COLO829 (cell line): ENCODE measurements at regions not wholly inside any gene's neighbourhood (a gene's known extent, or its start where the extent isn't known, plus 50 kb on each side); places are given as distances from the start of the nearest gene placed in this dataset.

Source experiments
- DNase-seq: peaks from one replicate; pipeline ENCODE4 v3.0.0; 2012; ENCODE audit warnings: low spot score

DNA sequence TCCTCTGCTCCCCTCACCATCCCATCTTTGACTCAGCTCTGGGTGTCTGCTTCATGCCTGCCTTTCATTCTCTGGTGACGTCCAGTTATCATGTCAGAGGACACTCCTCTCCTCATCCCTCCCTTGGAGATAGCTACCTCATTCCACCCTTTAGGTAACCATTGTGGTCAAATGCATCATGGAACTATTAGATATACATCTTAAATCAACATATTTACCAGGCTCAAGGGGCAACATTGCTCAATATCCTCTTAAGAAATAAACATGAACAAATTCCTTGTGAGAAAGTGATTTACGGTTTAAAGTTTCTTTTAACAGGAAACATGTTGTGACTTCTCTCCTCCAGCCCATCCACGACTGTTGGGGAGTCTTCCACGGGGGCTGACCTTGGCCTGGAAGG is 511.6 kb upstream of the IGFBP3 start:
- no peak for DNase-seq

DNA sequence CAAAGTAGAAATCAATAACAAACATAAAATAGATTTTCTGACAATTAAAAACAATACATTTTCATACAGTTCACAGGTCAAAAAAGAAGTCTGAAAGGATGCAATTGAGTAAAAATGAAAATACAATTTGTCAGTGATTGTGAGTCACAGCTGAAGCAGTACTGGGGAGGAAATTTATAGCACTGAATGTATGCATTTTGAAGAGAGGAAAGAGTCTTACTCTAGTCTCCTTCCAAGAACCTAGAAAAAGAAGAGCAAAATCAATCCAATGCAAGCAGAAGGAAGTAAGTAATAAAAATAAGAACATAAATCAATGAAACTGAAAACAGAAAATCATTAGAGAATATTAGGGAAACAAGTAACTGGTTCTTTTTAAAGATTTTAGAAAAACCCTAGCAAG is 507.2 kb upstream of the IGFBP3 start:
- no peak for DNase-seq

DNA sequence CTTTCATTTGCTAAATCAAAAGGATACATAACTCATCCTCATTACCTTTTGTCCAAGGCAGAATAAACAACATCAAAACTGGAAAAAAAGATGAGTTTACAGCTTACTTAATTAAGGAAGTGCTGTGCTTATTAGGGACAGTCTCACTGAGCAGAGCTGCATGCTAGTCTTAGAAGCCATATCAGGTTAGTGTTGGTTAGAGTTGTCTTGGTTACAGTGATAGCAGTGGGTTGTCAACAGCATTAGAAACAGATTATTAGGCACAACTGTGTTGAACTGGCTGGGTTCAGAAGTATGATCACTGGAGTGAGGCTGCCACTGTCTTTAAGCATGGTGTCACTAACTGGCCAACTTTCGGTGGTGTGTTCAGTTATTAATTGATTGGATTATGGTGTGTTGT is 503.9 kb upstream of the IGFBP3 start:
- DNase-seq: no peak

DNA sequence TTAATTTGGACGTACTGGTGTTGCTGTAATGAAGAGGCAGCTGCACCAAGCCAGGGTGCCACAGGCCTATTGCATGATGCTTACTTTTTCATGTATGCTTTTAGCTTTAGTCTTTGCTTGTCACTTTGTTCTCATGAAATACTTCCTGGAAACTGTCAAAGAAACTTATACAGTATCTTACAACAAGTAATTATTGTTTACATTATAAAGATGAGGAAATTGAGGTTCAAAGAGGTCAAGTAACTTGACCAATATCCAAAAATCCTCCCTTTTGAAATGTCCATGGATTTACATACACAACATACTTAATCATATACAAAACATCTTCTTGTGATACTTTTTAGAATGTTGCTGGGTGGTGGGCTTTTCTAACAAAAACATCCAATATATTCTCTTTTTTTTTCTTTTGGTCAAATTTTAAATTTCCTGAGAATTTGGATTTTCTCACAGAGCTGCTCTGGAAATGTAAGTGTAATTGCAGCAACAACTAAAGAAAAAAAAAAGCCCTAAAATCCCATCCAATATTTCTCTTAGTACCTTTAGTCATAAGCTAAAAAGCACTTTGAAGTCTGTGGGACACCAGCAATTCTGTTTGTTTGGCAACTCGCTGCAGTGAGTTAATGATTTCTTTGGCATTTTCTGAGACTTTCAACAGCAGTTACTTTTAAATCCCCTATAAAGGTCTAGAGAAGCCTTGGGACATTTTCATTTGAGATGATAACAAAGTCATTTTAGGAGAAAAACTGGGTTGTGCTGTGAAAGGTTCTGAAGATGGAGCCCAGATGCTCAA is 500.6 kb upstream of the IGFBP3 start:
- DNase-seq: no peak

DNA sequence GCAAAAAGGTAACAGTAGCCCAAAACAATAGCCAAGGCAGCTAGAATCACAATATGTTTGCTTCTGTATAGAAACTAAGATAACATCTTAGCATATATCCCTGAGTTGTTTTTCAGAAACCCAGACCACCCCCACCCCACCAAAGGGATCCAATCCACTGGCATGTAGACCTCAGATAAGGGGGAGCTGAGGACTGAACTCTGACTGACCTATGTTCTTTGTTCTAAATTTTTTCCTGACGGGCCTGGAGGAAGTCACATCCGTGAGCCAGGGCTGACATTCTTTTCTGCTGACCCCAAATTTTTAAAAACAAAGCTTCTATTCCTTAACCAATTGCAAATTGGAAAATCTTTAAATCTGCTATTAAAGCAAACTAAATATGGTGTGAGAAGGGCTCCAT is 493.9 kb upstream of the IGFBP3 start:
- DNase-seq: no peak

DNA sequence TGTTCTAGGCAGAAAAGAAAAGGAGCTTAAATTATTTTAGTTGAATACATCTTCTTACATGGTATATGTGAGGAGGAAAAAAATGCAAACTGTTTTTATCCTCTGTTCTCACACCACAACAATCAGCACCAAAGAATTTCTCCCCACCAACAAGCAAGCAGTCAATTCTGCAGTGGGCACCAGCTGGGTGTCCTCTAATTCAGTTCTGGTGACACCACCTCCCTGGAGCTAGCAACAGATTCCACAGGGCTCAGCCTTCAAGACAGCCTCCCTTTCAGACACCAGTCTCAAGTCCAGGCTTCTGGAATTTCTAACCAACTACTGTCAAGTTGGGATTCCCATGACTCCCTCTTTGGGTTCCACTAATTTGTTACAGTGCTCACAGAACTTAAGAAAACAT is 490.2 kb upstream of the IGFBP3 start:
- no peak for DNase-seq

DNA sequence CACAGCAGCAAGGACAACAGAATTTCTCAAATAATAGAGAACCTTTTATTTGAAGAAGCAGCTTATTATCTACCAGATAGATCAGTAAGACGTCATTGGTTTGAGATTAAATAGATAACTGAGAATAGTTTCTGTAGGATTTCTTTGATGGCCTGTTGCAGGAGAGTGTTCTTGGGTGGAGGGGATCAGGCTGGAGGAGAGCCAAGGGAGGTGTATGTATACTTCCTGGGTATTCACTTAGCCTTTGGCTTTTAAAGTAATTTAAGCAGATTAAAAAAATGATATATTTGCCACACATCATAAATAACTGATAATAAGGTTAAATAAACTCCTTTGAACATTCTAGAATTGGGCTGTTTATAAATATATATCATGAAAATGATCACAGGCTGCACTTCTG is 486.1 kb upstream of the IGFBP3 start:
- no peak for DNase-seq

DNA sequence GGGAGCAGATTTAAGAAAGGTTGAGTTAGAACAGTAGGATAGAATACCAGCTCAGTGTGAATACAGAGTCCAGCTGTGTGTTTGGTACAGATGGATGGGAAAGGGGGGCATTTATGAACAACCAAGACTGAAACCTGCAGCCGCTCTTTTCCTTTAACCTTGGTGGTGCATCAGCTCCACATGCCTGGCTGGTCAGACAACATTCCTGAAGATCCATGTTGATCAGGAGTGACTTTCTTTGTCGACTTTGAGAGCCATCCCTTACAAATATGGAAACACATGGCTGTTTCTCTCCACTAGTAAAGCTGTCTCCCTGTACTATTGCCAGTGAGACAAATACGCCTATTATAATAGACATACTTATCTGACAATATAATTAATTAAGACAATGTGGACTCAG is 476.5 kb upstream of the IGFBP3 start:
- DNase-seq: no peak

DNA sequence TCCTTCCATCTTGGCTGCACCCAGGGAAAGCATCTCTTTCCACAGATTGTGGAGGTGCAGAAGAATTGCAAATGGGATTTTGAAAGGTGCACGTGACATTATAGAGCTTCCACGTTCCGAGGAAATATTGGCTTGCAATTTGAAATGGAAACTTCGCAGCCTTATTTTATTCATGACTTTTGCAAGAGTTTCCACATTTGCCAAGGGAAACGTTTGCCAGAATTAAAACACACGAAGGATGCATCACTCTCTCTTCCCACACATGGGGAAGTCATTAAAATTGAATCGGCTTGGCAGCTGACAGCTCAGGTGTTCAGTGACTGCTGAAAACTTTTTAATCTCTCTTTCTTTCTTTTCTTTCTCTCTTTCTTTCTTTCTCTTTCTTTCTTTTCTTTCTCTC is 475.4 kb upstream of the IGFBP3 start:
- DNase-seq: no peak

DNA sequence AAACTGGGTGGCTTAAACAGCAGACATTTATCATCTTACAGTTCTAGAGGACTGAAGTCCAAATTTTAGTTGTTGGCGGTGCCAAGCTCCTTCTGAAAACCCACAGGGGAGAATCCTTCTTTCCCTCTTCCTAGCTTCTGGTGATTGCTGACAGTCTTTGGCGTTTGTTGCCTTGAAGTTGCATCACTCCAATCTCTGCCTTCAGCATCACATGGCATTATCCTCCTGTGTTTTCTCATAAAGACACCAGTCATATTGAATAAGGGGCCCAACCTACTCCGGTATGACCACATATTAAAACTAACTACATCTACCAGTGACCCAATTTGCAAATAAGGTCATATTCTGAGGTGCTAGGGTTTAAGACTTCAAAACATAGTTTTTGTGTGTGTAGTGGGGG is 472.1 kb upstream of the IGFBP3 start:
- DNase-seq: no peak

DNA sequence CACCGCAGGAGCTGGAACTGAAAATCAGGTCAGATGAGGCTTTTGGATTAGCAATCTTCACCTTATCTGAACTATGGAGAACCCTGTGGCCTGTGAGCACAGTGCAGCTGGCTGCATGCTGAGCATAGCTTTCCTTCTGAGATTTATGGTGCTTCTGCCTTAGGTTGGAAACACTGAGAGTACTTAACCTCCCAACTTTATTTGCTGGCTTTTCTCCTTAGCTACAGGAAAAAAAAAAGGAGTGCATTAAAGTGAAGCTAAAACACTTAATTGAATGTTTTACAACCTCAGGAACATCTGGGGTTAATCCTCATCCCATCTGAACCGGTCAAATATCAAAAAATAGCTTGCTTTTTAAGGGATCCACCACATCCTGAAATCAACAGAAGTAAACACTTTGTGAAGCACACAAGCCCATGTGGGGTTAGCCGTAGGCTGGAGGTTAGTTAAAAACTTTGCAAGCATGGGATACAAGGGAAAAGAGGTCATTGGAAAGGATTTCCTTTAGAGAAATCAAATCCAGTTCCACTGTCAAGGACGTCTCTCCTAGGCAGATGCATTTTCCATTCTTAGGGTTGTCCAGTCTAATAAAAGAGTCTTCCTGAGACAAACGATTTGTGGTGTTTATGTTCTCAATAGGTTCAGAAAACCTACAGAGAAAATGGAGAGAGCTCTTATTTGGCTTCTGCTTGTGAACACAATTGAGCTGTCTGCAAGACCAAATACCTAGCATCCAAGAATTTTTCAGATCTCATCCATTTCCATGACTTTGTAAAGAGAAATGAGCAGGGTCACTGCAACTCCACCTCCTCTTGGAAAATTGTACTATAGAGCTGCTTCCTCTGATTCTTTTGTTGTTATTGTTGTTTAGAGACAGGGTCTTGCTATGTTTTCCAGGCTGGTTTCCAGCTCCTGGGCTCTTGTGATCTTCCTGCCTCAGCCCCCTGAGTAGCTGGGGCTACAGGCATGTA is 470.4 kb upstream of the IGFBP3 start:
- DNase-seq: no peak

DNA sequence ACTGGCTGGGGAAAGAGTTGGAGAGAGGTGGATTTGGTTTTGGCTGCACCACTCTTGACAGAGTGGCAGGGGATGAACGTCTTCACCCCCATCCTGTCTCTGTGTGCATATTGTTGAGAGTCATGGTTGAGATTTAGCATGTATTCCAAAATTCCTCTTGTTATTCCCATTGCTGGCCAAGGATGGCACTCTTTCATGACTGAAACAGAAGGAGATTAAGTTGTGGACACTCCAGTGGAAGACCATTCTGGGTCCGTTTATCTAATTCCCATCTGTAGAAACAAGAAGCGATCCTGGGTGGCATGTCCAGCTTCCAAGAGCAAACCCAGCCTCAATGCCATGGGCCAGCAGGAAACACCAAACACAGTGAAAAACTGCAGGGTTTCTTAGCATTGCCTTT is 469.0 kb upstream of the IGFBP3 start:
- no peak for DNase-seq

DNA sequence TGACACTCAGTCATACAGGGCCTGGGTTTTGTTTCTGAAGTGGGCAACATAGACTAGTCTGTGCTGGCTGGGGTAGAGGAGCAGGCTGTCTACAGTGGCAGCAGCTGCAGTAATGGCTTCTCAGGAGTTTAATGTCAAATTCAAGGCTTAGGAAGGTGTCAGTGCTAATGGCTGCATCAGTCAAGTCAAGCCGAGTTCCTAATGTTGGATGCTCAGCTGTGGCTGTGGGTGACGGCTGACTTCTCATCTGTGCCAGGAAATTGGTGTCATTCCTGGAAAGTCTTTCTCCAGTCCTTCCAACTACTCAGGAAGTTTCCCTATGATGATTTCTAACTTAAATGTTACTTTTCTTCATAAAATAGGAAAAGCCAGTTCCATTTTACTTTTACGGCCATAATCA is 468.1 kb upstream of the IGFBP3 start:
- no peak for DNase-seq

DNA sequence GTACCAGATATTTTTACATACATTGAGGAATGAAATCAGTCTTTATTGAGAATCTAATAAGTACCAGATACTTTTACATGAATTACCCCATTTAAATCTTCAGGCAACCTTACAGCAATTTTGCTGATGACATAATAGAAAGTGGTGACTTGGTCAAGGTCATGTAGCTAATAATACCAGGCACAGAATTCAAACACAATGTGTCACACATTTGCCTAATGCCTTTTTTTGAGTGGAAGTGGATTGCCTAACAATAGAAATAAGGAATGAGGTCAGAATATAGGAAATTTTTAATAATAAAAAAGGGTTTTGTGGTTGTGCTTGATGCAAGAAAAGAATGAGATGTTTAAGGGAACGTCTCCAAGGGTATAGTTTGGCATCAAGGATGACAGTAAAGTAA is 466.6 kb upstream of the IGFBP3 start:
- DNase-seq: no peak

DNA sequence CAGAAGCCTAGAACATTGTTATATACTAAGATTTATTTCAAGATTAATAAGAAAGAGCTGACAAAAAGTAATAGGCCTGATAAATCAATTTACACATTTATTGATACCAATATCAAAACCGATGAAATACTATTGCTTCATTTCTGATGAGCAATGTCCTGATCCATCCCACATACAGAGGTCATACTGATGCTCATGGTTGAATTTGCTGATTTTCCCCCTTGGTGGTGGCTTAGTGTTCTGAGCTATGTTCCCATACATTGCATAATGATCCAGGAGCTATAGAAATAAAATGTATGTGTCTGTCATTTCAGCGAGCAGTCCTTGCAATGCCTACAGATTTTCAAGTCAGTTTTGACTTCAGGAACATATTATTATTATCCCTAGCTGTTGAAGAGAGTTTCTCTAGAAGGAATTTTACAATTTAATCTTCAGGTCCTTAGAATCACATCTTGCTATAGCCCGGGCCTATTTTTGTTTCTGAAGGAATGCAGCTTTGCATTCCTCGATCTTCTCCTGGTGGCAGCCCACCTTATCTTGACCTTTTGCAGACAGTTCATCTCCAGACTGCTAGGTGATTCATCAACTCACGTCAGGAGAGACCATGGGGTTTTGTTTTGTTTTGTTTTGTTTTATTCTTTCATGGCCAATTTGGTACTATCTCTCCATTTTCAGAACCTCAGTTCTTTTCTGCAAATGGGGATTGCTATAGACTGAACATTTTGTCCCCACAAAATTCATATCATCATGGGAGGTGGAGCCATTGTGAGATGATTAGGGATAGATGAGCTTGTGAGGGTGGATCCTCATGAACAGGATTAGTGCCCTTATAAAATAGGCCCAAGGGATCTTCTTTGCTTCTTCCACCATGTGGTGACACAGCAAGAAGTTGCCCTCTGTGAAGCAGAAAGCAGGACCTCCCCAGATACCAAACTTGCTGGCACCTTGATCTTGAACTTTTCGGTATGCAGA is 465.6 kb upstream of the IGFBP3 start:
- no peak for DNase-seq

DNA sequence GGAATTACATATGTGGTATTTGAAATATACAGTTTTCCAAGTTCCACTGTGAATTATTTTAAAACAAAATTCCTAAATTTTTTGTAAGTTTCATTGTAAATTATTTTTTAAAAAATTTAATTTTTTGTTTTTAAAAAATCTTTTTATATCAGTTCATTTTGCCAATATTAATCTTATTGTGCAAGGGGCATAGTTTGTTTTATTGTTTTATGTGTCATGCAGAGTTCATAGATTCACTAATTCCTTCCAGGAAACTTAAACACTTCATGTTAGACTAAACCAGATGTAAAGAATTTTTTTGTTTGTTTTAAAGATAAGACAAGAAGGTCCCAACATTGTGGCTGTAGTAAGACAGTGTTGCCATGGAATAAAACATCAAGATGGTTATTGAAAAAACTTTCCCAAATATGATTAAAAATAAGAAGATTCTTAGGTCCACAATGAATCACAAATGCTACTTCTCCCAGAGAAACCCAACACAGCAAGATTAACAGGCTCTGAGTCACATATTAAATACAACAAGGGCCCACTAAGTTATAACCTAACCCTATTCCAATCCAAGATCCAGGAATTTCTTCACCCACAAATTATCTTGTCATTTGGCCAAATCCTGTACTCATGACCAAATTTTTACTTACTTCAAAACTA is 464.7 kb upstream of the IGFBP3 start:
- no peak for DNase-seq

DNA sequence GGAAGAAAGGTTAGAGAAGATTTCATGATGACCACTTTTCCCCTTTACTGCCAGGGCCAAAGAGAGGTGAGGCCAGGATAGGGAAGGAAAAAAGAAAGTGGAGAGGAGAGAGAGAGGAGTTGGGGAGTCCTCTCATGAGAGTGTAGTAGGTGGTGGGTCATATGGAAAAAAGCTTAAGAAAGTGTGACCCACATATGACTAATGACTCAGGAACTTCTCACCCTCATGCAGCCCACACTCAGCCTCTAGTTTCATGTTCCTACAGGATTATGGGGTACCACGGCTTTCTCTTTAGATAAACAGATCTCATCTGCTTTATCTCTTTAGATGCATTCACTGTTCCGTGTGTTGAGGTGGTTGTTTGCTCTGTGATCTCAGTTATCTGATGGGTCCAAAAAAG is 462.5 kb upstream of the IGFBP3 start:
- DNase-seq: no peak

DNA sequence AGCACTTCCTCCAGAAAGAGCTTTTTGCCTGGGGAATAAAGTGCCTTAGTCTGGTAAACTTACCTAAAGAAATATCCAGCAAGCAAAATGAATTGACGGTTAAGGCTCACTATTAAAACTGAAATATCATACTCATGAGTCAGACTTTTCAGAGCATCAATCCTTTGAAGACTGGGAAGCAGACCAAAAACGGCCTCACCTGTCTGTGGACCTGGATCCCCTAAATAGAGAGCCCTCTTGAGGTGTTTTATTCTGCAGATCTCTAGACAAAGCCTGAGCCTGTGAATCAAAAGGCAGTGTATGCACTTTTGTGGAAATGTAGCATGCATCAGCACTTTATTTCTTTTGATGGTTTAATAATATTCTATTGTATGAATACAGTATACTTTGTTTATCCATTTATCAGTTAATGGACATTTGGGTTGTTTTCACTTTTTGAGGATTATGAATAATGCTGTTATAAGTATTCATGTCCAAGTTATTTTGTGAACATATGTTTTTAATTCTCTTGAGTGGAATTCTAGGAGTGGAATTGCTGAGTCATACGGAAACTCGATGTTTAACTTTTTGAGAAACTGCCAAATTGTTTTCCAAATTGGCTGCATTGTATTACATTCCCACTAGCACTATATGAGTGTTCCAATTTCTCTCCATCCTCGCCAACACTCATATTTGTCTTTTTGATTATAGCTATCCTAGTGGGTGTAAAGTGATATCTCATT is 449.0 kb upstream of the IGFBP3 start:
- no peak for DNase-seq

DNA sequence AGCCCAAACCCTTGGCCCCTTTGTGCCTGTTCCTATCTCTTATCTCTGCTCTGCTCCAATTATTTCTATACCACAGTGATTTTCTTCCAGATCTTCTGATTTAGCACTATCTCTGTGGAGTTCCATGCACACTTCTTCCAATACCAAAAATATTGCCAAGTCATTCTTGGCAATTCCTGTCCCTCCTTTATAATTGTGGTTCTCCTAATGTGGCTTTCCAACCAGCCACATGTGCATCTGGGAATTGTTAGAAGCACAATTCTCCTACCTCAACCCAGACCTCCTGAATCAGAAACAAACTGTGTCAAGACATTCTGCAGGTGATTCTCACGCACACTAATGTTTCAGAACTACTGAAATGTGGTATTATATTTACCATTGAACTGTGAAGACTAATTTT is 447.8 kb upstream of the IGFBP3 start:
- DNase-seq: no peak

DNA sequence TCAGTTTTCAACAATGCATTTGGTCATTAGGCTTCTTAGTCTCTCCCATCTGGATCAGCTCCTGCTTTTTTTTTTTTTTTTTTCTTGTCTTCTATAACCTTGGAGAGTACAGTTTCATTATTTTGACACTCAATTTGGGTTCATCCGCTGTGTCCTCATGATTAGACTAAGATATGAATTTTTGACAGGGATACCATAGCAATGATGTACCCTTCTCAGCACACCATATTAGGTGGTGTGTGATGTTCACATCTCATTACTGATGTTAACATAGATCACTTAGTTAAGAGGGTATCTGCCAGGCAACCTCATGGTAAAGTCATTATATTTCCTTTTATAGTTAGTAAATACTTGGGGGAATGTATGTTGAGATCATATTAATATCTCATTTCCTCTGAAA is 445.5 kb upstream of the IGFBP3 start:
- no peak for DNase-seq

DNA sequence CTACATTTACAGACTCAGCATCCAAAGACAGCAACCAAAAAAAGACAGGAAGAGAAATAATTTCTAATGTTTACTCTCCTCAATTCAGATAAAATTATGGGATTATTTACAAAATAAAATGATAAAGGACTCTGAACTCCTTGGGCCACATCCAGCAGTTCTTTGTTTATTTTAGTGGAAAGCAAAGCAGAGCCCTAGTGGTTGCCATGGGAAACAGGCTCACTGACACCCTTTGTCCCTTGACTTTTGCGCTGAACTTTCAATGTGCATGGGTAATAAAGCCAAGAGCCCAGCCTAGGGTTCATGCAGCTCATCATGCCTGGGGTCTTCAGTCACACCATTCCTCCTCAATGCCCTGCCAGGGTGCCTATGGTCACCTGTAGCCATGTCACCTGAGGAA is 442.6 kb upstream of the IGFBP3 start:
- no peak for DNase-seq
